A549 (cell line): ENCODE measurements at regions not wholly inside any gene's neighbourhood (a gene's known extent, or its start where the extent isn't known, plus 50 kb on each side); places are given as distances from the start of the nearest gene placed in this dataset.
A peak's percentile ranks its signal among the peaks of the same experiment; 100 is the strongest.

Experiments
- ATAC-seq, 2 experiments: fragments of 200-7000 bp in 1 of 2; fragments of >200 bp in 1 of 2; cut with Nextera tagmentation in 1 of 2; cut with Tn5 transposase in 1 of 2; 3 replicates each; pipeline versions ENCODE4 v1.8.0 to v1.9.1; 2018 to 2020; ENCODE audit warnings: mild to moderate bottlenecking in 1 of 2, moderate library complexity in 1 of 2
- CTCF ChIA-PET: fragments of 300-600 bp; sonication (Branson Sonifier 250); formaldehyde crosslinking; extraction: SDS; loops from one replicate; lab custom pipeline; 2021; ENCODE audit warnings: antibody characterized with exemption, inconsistent platforms; lab: Yijun Ruan, JAX
- POLR2A ChIA-PET: fragments of 350-600 bp; formaldehyde crosslinking; extraction: SDS; loops from one replicate; lab custom pipeline; 2021; ENCODE audit warnings: antibody characterized with exemption, inconsistent platforms; lab: Yijun Ruan, JAX
- DNase-seq, 2 experiments: peaks; one replicate each; pipeline versions ENCODE4 v3.0.0 to v3.0.0-alpha.2; 2011 to 2016; ENCODE audit warnings: low read depth in 1 of 2, low spot score in 1 of 2
- FAIRE-seq: peaks from 2 replicates; lab custom pipeline; 2011; peaks lifted over from hg19 to GRCh38; lab: Jason Lieb, UNC
- H3K27ac ChIP-seq, 2 experiments: fragments of >200 bp; sonication (Bioruptor Twin); formaldehyde crosslinking; 3 replicates each; pipeline ENCODE4 v1.5.1; 2016 to 2017
- H3K4me1 ChIP-seq: fragments of >200 bp; sonication (Bioruptor Twin); formaldehyde crosslinking; 3 replicates; pipeline ENCODE4 v1.6.1; 2016
- H3K4me2 ChIP-seq: fragments of >200 bp; sonication (Bioruptor Twin); formaldehyde crosslinking; 3 replicates; pipeline ENCODE4 v1.6.1; 2016
- H3K4me3 ChIP-seq: fragments of >200 bp; sonication (Bioruptor Twin); formaldehyde crosslinking; 3 replicates; pipeline ENCODE4 v1.5.1; 2016
- H3K9me3 ChIP-seq: fragments of >200 bp; sonication (Bioruptor Twin); formaldehyde crosslinking; 3 replicates; pipeline ENCODE4 v1.6.1; 2016
- BCL3 ChIP-seq: fragments of >200 bp; sonication (Bioruptor Twin); formaldehyde crosslinking; IDR thresholded peaks from 3 replicates; pipeline ENCODE4 v1.6.1; 2016
- CEBPB ChIP-seq, 2 experiments: fragments of >200 bp in 1 of 2; sonication (Bioruptor Twin) in 1 of 2; formaldehyde crosslinking in 1 of 2; IDR thresholded peaks; 2 replicates each; pipeline ENCODE4 v1.6.1; 2012 to 2016
- CHD2 ChIP-seq: fragments of 150-350 bp; IDR thresholded peaks from 2 replicates; pipeline ENCODE4 v1.6.1; 2014; ENCODE audit warnings: low read length; ENCODE audit not compliant: partially characterized antibody
- E2F6 ChIP-seq: IDR thresholded peaks from 2 replicates; pipeline ENCODE4 v1.6.1; 2012; ENCODE audit warnings: low read depth, borderline replicate concordance
- EHF ChIP-seq: fragments of 250-450 bp; sonication (Bioruptor Pico); IDR thresholded peaks from 2 replicates; pipeline ENCODE4 v1.5.0; 2020; ENCODE audit warnings: mild to moderate bottlenecking
- ELK1 ChIP-seq: fragments of 150-350 bp; IDR thresholded peaks from 2 replicates; pipeline ENCODE4 v1.6.1; 2014; ENCODE audit warnings: low read depth, mild to moderate bottlenecking, low read length
- FOSB ChIP-seq: fragments of 250-450 bp; sonication (Bioruptor Pico); IDR thresholded peaks from 2 replicates; pipeline ENCODE4 v1.5.0; 2020; ENCODE audit warnings: mild to moderate bottlenecking, moderate library complexity
- HDAC2 ChIP-seq: fragments of 200-600 bp; sonication (generic); IDR thresholded peaks from 2 replicates; pipeline ENCODE4 v1.6.1; 2016
- HES2 ChIP-seq: fragments of >200 bp; sonication (Bioruptor Twin); formaldehyde crosslinking; IDR thresholded peaks from 2 replicates; pipeline ENCODE4 v1.6.1; 2016
- HOXA7 ChIP-seq: fragments of 250-450 bp; sonication (Bioruptor Pico); IDR thresholded peaks from 2 replicates; pipeline ENCODE4 v1.5.0; 2020; ENCODE audit warnings: mild to moderate bottlenecking, moderate library complexity
- HOXB13 ChIP-seq: fragments of 250-450 bp; sonication (Bioruptor Pico); IDR thresholded peaks from 2 replicates; pipeline ENCODE4 v1.5.0; 2020; ENCODE audit warnings: low read depth, mild to moderate bottlenecking, moderate library complexity
- HOXB5 ChIP-seq: fragments of 250-450 bp; sonication (Bioruptor Pico); IDR thresholded peaks from 2 replicates; pipeline ENCODE4 v1.5.0; 2020; ENCODE audit warnings: mild to moderate bottlenecking, moderate library complexity
- JUN ChIP-seq, 2 experiments: fragments of >200 bp; sonication (Bioruptor Twin); formaldehyde crosslinking; IDR thresholded peaks; 2 replicates in 1 of 2; 3 replicates in 1 of 2; pipeline ENCODE4 v1.6.1; 2016 to 2017
- JUNB ChIP-seq: fragments of >200 bp; sonication (Bioruptor Twin); formaldehyde crosslinking; IDR thresholded peaks from 2 replicates; pipeline ENCODE4 v1.6.1; 2016
- KDM1A ChIP-seq: fragments of 200-600 bp; sonication (generic); IDR thresholded peaks from 2 replicates; pipeline ENCODE4 v1.6.1; 2016; ENCODE audit warnings: low read depth, mild to moderate bottlenecking
- MAFK ChIP-seq: fragments of 450-650 bp; IDR thresholded peaks from 2 replicates; pipeline ENCODE4 v1.6.1; 2014; ENCODE audit not compliant: partially characterized antibody
- MAX ChIP-seq: IDR thresholded peaks from 2 replicates; pipeline ENCODE4 v1.6.1; 2012
- MYC ChIP-seq: IDR thresholded peaks from 2 replicates; pipeline ENCODE4 v1.6.1; 2012; ENCODE audit warnings: mild to moderate bottlenecking, inconsistent platforms, low read length, improper control_type of control experiment, borderline replicate concordance
- NPAS2 ChIP-seq: fragments of 250-450 bp; sonication (Bioruptor Pico); IDR thresholded peaks from 2 replicates; pipeline ENCODE4 v1.8.0; 2022; ENCODE audit warnings: mild to moderate bottlenecking, moderate library complexity, borderline replicate concordance
- POLR2AphosphoS2 ChIP-seq: conservative IDR thresholded peaks from 2 replicates; pipeline ENCODE4 v1.6.1; 2012; ENCODE audit warnings: low read length, improper control_type of control experiment, inconsistent platforms
- RAD21 ChIP-seq, 2 experiments: fragments of >200 bp in 1 of 2; sonication (Bioruptor Twin) in 1 of 2; formaldehyde crosslinking in 1 of 2; IDR thresholded peaks in 1 of 2; conservative IDR thresholded peaks in 1 of 2; 2 replicates in 1 of 2; 3 replicates in 1 of 2; pipeline ENCODE4 v1.6.1; 2012 to 2018; ENCODE audit warnings: inconsistent platforms in 1 of 2
- RARB ChIP-seq: fragments of 250-450 bp; sonication (Bioruptor Pico); IDR thresholded peaks from 2 replicates; pipeline ENCODE4 v1.8.0; 2021; ENCODE audit warnings: mild to moderate bottlenecking, moderate library complexity
- RCOR1 ChIP-seq: fragments of 150-350 bp; IDR thresholded peaks from 2 replicates; pipeline ENCODE4 v1.6.1; 2014; ENCODE audit warnings: antibody characterized with exemption, low read length, low read depth
- RFX5 ChIP-seq: fragments of 450-650 bp; IDR thresholded peaks from 2 replicates; pipeline ENCODE4 v1.7.1; 2014; ENCODE audit warnings: antibody characterized with exemption, mild to moderate bottlenecking, moderate library complexity
- SMC3 ChIP-seq: fragments of >200 bp; sonication (Bioruptor Twin); formaldehyde crosslinking; IDR thresholded peaks from 3 replicates; pipeline ENCODE4 v1.6.1; 2018; ENCODE audit warnings: inconsistent platforms
- ZSCAN20 ChIP-seq: fragments of 250-450 bp; sonication (Bioruptor Pico); IDR thresholded peaks from 2 replicates; pipeline ENCODE4 v1.8.0; 2022; ENCODE audit warnings: mild to moderate bottlenecking, moderate library complexity
- TF ChIP-seq, protein P1 (sequence below): fragments of >200 bp; sonication (Bioruptor Twin); formaldehyde crosslinking; IDR thresholded peaks from 3 replicates; pipeline ENCODE4 v1.5.1; 2016
- TF ChIP-seq, protein P2 (sequence below): fragments of 200-600 bp; sonication (generic); IDR thresholded peaks from 2 replicates; pipeline ENCODE4 v1.6.1; 2016; ENCODE audit warnings: antibody characterized with exemption, mild to moderate bottlenecking, moderate library complexity

DNA sequence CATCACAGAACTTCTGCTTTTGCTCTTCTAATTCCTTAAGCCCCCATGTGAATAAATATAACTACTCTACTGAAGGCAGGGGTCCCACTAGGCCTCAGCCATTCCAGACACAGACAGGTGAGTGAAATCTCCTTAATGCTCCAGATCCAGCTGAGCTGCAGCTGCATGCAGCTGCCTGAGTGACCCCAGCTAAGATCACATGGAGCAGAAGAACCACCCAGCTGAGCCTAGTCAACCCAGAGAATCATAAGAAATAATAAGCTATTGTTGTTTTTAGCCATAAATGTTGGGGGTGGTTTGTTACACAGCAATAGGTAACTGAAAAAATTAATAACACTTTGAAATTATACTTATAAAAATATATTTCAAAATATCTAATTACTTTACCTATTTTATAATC, 220.3 kb downstream of the SIPA1L2 start:
- ATAC-seq (no peak), FAIRE-seq (no peak)
- no peaks in the 10 kb centered on the region for H3K4me1 ChIP-seq
- TF ChIP-seq CHD2, result no peak
- TF ChIP-seq MYC, result no peak
- no peak for TF ChIP-seq EHF (CRISPR knock-in tag)
- TF ChIP-seq E2F6, result no peak
- no peak for TF ChIP-seq RARB (CRISPR knock-in tag)
- no peak for TF ChIP-seq NPAS2 (CRISPR knock-in tag)
- no peak for TF ChIP-seq KDM1A
- no peak for TF ChIP-seq HOXB5 (CRISPR knock-in tag)
- no peak for TF ChIP-seq SMC3
- TF ChIP-seq RAD21 (conservative IDR thresholded peaks at IDR 0.05 in 1 of 2, IDR thresholded peaks at IDR 0.05 in 1 of 2), result no peak
- TF ChIP-seq POLR2AphosphoS2, result no peak
- TF ChIP-seq, protein P1, sequence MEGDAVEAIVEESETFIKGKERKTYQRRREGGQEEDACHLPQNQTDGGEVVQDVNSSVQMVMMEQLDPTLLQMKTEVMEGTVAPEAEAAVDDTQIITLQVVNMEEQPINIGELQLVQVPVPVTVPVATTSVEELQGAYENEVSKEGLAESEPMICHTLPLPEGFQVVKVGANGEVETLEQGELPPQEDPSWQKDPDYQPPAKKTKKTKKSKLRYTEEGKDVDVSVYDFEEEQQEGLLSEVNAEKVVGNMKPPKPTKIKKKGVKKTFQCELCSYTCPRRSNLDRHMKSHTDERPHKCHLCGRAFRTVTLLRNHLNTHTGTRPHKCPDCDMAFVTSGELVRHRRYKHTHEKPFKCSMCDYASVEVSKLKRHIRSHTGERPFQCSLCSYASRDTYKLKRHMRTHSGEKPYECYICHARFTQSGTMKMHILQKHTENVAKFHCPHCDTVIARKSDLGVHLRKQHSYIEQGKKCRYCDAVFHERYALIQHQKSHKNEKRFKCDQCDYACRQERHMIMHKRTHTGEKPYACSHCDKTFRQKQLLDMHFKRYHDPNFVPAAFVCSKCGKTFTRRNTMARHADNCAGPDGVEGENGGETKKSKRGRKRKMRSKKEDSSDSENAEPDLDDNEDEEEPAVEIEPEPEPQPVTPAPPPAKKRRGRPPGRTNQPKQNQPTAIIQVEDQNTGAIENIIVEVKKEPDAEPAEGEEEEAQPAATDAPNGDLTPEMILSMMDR, result no peak
- TF ChIP-seq ELK1, result no peak
- no peak for TF ChIP-seq RCOR1
- TF ChIP-seq HDAC2, result no peak
- TF ChIP-seq FOSB (CRISPR knock-in tag), result no peak
- TF ChIP-seq JUNB, result no peak
- no peak for TF ChIP-seq HES2
- TF ChIP-seq JUN (IDR thresholded peaks at IDR 0.05), result no peak
- no peak for TF ChIP-seq ZSCAN20 (CRISPR knock-in tag)
- TF ChIP-seq, all 56 proteins: peak for 0
- no peak for DNase-seq
- no peak overlapping the region for H3K4me3 ChIP-seq
- H3K9me3 ChIP-seq, result peaks cover 6% of the 10 kb centered on the region; the same call in 2 of the 3 replicates
- ChIA-PET CTCF (no interaction called here), POLR2A (no interaction called here)
- H3K27ac ChIP-seq, result no peak overlapping the region
- no peak overlapping the region for H3K4me2 ChIP-seq

GRCh38 chr1:232407120-232407519, 222.8 kb downstream of the SIPA1L2 start:
- H3K9me3 ChIP-seq, result peaks cover 6% of the 10 kb centered on the region; the same call in 2 of the 3 replicates
- peak; percentile 13 for FAIRE-seq
- no peaks in the 10 kb centered on the region for H3K4me1 ChIP-seq
- CTCF ChIA-PET, result interaction anchor here (1.2 kb wide), 1 partner anchor 579 kb away, joined by 3 read pairs; no protein-coding TSS in a partner anchor
- TF ChIP-seq MAFK, result no peak
- TF ChIP-seq, all 56 proteins: peak for 0
- no peak for DNase-seq
- Histone ChIP-seq H3K4me3 (no peak overlapping the region), H3K4me2 (no peak overlapping the region), H3K27ac (no peak overlapping the region)
- POLR2A ChIA-PET, result no interaction called here
- ATAC-seq, result no peak

DNA sequence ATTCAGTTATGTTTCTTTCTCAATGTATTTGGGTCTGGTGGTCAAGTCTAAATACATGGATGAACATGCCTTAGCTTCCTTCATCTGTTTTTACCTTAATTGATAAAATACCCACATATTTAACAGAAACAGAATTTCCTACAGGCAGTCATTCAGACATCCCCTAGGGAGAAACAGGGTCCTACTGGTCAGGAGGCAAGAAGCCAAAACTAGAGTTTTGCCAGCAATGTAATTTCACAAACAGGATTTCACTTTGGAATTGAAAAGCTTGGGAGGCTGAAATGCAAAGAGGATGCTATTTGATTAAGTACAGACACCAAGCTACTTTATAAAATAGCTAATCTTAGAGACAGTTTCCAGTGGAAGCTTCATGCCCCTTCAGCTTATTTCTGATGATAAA, 224.2 kb downstream of the SIPA1L2 start:
- H3K9me3 ChIP-seq, result peaks cover 6% of the 10 kb centered on the region; the same call in 2 of the 3 replicates
- no peak overlapping the region for H3K4me2 ChIP-seq
- no peak overlapping the region for H3K27ac ChIP-seq
- FAIRE-seq (no peak), DNase-seq (no peak), ATAC-seq (no peak)
- ChIA-PET POLR2A (no interaction called here), CTCF (no interaction called here)
- no peak overlapping the region for H3K4me3 ChIP-seq
- H3K4me1 ChIP-seq, result no peaks in the 10 kb centered on the region
- TF ChIP-seq, protein P2, sequence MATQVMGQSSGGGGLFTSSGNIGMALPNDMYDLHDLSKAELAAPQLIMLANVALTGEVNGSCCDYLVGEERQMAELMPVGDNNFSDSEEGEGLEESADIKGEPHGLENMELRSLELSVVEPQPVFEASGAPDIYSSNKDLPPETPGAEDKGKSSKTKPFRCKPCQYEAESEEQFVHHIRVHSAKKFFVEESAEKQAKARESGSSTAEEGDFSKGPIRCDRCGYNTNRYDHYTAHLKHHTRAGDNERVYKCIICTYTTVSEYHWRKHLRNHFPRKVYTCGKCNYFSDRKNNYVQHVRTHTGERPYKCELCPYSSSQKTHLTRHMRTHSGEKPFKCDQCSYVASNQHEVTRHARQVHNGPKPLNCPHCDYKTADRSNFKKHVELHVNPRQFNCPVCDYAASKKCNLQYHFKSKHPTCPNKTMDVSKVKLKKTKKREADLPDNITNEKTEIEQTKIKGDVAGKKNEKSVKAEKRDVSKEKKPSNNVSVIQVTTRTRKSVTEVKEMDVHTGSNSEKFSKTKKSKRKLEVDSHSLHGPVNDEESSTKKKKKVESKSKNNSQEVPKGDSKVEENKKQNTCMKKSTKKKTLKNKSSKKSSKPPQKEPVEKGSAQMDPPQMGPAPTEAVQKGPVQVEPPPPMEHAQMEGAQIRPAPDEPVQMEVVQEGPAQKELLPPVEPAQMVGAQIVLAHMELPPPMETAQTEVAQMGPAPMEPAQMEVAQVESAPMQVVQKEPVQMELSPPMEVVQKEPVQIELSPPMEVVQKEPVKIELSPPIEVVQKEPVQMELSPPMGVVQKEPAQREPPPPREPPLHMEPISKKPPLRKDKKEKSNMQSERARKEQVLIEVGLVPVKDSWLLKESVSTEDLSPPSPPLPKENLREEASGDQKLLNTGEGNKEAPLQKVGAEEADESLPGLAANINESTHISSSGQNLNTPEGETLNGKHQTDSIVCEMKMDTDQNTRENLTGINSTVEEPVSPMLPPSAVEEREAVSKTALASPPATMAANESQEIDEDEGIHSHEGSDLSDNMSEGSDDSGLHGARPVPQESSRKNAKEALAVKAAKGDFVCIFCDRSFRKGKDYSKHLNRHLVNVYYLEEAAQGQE, result no peak
- no peak for TF ChIP-seq POLR2AphosphoS2
- TF ChIP-seq RAD21 (conservative IDR thresholded peaks at IDR 0.05 in 1 of 2, IDR thresholded peaks at IDR 0.05 in 1 of 2), result no peak
- TF ChIP-seq JUN (IDR thresholded peaks at IDR 0.05), result no peak
- no peak for TF ChIP-seq HOXB13
- TF ChIP-seq CEBPB (IDR thresholded peaks at IDR 0.05), result no peak
- no peak for TF ChIP-seq MAX
- TF ChIP-seq SMC3, result no peak
- TF ChIP-seq BCL3, result no peak
- TF ChIP-seq HOXA7 (CRISPR knock-in tag), result no peak
- TF ChIP-seq RFX5, result no peak
